Midbrain (tissue), 1 donor: ENCODE measurements at regions not wholly inside any gene's neighbourhood (a gene's known extent, or its start where the extent isn't known, plus 50 kb on each side); places are given as distances from the start of the nearest gene placed in this dataset.
A peak's percentile ranks its signal among the peaks of the same experiment; 100 is the strongest.

ENCODE experiments used
- DNase-seq: peaks from one replicate; lab custom pipeline; 2025; lab: John Stamatoyannopoulos, UW

- DNase-seq: no peak
Measured at GRCh38 chr1:226816576-226816975, 53.8 kb upstream of the PSEN2 start.

DNA sequence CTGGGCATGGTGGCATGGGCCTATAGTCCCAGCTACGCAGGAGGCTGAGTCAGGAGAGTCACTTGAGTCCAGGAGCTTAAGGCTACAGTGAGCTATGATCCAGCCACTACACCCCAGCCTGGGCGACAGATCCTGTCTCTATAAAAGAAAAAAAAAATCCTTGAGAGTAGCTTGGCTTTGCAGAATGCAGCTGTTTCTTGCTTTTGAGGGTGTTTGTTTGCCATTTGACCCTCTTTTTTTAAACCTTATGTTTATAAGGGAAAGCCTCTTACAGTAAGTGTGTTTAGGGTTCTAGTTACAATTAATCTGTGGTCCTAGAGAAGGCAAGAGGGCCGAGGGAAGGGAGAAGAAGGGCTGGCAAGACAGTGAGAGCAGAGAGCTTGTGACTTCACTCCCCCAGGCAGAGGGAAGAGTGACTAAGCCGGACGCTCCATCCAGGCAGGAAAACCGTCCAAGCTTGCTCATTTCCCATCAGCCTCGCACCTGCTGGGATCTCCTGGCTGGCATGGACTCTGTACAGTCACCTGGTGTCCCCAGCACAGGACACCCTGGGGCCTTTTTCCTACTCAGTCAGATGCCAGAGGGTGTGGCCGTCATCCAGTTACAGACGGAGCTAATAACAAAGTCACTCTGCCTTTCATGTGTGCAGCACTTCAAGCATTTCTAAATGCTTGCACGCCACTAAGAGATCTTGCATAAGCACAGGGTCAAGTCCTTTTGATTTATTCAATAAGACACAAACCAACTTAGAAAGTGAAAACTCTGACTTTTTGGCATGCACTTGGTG lies 55.5 kb upstream of the PSEN2 start:
- no peak for DNase-seq

DNA sequence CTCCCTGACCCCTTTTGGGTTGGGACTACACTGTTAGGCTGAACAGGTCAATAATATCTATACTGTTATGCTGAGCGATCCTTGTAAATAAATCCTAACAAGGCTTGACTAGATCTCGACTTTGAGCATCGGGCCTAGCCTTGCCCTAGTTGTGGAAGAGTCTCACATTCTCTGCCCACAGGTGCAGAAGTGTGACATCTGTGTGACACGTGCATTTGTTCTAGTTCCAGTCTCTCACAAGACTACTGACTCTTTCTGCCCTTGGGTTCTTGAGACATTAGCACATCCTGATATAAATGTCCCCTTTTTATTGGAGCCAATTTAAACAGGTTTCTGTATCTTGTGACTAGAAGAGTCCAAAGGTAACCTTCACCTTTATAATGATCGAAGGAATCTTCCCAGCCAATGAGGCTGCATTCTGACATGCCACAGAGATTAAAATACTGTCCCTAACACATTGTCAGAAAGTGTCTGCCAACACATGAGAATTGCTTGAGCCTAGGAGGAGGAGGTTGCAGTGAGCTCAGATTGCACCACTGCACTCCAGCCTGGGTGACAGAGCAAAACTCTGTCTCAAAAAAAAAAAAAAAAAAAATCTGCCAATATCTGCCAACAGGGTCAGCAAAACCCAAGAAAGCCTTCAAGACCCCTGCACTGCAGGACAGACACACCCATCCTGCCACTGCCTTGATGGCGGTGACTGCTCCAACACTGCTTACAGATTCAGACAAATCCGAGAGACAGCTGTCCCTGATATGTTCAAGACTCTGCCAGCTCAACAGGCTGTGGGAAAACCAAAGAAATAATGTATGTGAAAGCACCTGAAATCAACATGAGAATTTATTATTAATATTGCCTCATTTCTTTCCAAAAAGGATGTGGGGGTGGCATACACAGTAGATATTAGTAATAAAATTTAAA lies 56.5 kb upstream of the PSEN2 start:
- DNase-seq: no peak

DNA sequence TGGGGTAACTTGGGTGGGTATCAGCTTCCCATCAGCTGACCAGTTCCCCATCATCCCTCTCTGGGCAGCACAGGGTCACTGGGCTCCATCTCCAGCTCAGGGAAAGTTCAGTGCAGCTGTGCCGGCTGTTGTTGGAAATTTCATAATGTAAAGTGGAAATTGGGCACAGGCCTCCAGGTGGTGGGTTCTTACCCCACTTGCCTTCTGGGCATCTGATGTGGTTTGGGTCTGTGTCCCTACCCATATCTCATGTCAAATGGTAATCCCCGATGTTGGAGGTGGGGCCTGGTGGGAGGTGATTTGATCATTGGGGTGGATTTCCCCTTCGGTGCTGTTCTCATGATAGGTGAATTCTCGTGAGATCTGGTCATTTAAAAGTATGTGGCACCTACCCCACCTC lies 59.7 kb upstream of the PSEN2 start:
- DNase-seq: no peak

DNA sequence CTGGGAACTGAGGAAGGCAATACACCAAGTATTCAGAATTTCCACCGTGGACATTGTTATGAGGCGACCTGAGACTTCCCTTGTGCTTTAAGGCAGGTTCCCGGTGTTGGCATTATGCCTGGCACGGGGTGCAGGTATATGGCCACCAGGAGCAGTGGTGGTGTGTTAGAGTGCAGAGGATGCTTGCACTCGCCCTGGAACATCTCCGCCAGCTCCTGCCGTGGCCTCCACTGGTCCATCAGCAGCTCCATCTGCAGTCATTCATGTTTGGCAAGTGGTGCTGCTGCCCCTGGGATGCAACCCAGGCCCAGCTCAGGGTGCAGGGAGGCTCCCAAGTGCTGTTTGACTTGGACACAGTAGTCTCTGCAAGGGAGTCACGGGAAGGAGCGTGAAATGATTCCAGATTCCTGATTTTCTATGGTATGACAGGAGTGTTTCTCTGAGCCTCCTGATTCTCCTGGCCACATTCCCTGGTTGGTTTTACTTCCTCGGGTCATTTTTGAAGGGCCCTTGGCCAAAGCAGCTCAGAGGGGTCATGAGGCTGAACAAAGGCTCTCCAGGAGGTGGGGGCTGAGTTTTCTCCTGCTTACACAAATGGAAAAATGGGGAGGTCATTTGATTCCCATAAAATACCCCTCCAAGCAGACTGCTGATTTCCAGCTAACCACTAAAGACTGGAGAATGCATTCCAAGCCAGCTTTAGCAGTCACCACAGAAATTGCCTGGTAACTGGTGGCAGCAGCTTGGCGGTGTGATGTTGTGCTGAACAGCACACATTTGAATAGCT lies 60.4 kb upstream of the PSEN2 start:
- peak; percentile 69 for DNase-seq

- no peak for DNase-seq
Measured at GRCh38 chr1:226808501-226808900, 61.9 kb upstream of the PSEN2 start.

DNA sequence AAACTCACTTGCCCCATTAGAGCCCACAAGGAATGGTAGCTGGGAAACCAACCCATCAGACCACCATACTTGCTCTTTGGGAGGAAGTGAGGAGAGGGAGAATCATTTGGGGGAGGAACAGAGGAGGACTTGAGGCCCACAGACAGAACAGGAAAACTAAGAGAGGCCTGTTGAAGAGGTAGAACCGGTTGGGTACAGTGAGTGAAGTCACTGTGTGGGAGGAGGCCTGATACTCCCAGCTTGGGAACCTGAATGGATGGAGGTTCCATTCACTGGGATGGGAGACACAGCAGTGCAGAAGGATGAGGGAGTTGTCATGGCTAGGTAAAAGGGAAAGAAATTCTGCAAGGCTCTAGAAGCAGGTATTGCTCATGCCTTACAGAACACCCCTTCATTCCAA lies 63.4 kb upstream of the PSEN2 start:
- DNase-seq: no peak

DNA sequence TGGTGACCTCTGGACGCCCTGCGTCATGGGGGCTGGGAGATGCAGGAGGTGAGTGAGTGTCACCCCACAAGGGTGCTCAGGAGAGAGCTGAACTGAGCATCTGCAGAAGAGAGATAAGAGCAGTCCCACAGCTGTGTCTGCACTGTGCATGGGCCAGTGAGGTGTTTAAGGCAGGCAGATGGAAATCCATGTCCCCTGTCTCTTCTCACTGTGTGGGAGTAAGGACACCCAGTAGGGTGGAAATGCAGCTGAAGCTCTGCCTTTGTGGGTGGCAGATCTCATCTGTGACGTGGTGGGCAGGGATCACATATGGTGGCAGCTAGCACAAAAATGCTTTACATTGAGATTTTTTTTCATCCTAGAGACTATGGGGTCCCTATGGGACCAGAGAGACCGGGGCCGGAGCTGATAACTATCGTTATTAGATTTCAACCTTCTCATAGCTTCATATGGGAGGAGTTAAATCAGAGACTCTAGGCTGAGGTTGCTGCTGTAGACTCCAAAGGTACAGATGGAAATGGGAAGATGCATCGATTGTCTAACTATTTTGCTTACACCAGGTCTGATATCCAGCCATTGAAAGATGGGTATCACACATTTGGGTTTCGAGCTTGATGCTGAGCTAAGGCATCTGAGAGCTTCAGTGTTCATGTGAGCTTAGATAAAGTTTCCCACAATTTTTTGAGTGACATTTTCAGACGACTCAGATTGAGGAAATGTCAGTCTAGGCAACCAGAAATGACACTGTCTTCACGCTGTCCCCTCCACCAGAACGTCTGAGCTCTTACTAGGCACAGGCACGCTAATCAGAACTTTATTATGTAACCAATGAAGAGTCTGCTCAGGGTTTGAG lies 65.3 kb upstream of the PSEN2 start:
- DNase-seq: no peak

GRCh38 chr1:226800763-226801380 lies 61.8 kb upstream of the ITPKB start:
- no peak for DNase-seq

GRCh38 chr1:226799634-226800281 lies 60.7 kb upstream of the ITPKB start:
- DNase-seq: no peak

DNA sequence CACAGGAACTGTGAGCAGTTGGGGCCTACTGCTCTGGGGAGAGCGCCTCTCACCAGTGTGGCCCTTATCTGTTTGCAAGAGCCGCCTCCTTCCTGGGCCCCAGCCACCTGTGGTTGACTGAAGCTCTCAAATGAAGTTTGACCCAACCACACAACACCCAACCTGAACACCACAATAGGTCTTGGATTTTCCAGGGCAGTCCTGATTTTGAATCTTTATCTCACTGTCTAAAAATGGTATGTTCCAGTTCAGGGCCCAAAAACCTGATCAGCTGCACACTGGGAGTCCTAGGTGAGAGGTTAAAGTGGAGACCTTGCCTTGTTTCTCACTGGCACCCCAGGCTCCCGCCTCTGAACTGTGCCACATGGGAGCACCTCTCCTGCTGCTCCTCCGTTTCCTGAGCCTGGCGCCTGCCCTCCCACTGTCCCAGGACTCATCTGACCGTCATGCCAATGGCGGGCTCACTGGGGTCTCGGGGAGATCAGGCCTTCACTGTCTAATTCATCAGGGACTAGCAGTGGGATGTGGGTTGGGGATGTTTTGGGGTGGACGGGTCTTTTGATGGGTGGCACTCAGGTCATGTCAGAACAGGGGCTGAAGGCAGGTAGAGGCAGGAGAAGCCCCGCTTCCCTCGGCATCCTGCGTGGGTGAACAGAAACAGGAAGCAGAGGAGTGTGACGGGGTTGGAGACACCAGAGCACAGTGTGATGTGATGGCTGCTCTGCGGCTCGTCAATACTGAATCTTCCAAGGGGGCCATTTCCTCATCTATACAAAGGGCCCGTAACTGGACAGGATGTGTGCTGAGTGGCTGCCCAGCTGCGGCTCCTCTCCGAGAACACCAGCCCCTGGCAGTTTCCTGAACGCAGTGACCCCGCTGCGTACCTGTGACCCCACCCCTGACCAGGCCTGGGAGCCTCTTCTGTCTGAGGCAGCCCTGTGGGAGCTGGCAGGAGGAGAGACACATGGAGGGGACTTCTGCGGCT lies 59.6 kb upstream of the ITPKB start:
- no peak for DNase-seq

DNA sequence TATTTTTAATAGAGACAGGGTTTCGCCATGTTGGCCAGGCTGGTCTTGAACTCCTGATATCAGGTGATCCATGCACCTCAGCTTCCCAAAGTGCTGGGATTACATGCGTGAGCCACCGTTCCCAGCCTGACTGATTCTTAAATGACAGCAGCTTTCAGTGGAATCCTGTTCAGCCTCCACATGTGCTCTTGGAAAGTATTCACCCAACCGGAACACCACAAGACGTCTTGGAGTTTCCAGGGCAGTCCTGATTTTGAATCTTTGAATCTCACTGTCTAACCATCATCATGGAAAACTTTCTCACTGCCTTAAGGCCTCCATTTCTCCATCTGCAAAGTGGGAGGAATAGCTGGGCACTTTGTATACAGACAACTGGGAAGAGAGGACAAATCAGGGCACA lies 58.1 kb upstream of the ITPKB start:
- DNase-seq: no peak

- no peak for DNase-seq
Measured at GRCh38 chr1:226793620-226794276, 54.7 kb upstream of the ITPKB start.

DNA sequence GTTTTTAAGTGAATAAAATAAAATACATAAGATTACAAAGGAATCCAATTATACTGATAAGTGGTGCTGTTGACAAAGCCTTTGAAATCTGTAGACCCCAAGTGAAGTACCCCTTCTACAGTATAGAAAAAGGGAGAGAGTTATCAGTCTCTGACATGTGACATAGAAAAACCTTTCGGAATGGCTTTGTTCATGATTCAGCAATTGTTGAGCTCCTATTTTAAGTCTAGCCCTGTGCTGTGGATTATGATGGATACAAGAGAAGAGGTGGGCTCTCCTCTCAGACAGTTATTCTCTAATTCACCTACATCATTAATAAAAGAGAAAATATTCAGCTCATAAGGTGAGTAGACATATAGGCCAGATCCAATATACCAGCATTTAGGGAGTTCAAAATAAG lies 53.3 kb upstream of the ITPKB start:
- no peak for DNase-seq

DNA sequence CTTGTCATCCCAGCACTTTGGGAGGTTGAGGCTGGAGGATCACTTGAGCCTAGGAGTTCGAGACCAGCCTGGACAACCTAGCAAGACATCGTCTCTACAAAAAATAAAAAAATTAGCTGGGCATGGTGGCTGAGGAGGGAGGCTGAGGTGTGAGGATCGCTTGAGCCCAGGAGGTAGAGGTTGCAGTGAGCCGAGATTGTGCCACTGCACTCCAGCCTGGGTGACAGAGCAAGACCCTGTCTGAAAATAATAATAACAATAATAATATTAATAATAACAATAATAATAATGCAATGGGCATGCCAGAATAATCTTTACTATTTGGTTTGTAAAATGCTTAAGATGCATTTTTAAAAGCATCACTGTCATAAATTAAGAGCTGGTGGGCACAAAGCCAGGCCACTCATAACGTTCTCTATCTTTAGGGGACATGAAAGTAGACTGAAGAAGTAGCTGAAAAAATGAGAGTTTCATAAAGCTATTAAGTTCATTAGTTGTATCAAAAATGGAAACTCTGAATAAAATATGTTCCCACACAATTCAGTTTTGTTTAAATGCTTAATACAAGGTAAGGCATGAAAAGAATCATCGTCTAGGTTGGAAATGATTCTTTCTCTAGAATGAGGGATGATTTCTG lies 51.6 kb upstream of the ITPKB start:
- no peak for DNase-seq

DNA sequence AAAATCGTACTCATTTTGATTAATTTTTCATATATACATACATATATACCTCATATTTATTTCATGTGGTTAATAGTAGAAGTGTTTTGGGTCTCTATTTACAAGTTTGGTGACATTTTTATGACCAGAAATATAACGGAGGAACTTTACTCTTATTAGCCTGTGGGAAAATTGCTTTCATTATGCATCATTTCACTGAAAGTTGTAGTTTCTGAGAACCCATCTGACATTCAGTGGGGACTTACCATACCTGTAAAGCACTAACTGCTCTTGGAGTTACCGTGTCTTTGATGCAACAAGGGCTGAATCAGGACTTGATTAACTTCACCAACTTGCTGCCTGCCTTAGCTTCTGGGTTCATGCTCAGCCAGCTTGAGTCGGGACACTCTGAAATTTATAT lies 49.9 kb upstream of the ITPKB start:
- no peak for DNase-seq
